Liver (tissue), 3 donors: ENCODE measurements at regions not wholly inside any gene's neighbourhood (a gene's known extent, or its start where the extent isn't known, plus 50 kb on each side); places are given as distances from the start of the nearest gene placed in this dataset.

ENCODE experiments used
- ATF3 ChIP-seq: IDR thresholded peaks from 2 replicates; pipeline ENCODE4 v1.6.1; 2016; ENCODE audit warnings: antibody characterized with exemption
- CTCF ChIP-seq: fragments of 150-350 bp; IDR thresholded peaks from 2 replicates; pipeline ENCODE4 v1.5.1; 2017; ENCODE audit warnings: improper control_type of control experiment, low read depth, low read length; ENCODE audit not compliant: missing input control
- EGR1 ChIP-seq, 2 donors: IDR thresholded peaks; 2 replicates each; pipeline ENCODE4 v1.6.1; 2016 to 2018; ENCODE audit warnings: antibody characterized with exemption in 2 of 2, low read depth in 2 of 2
- GABPA ChIP-seq, 2 donors: IDR thresholded peaks in 1 of 2; conservative IDR thresholded peaks in 1 of 2; 2 replicates each; pipeline ENCODE4 v1.6.1; 2016; ENCODE audit warnings: antibody characterized with exemption in 2 of 2, mild to moderate bottlenecking in 1 of 2, moderate library complexity in 1 of 2
- HNF4G ChIP-seq: IDR thresholded peaks from 2 replicates; pipeline ENCODE4 v1.6.1; 2016; ENCODE audit warnings: antibody characterized with exemption
- JUND ChIP-seq, 2 donors: IDR thresholded peaks; 2 replicates each; pipeline ENCODE4 v1.6.1; 2016; ENCODE audit warnings: antibody characterized with exemption in 2 of 2
- MAX ChIP-seq: IDR thresholded peaks from 2 replicates; pipeline ENCODE4 v1.6.1; 2016; ENCODE audit warnings: antibody characterized with exemption
- RAD21 ChIP-seq, 2 donors: IDR thresholded peaks; 2 replicates each; pipeline ENCODE4 v1.6.1; 2016; ENCODE audit warnings: antibody characterized with exemption in 2 of 2, mild to moderate bottlenecking in 2 of 2
- REST ChIP-seq: IDR thresholded peaks from 2 replicates; pipeline ENCODE4 v1.6.1; 2016; ENCODE audit warnings: antibody characterized with exemption, mild to moderate bottlenecking
- SP1 ChIP-seq: IDR thresholded peaks from 2 replicates; pipeline ENCODE4 v1.6.1; 2018; ENCODE audit warnings: antibody characterized with exemption, mild to moderate bottlenecking
- TAF1 ChIP-seq: conservative IDR thresholded peaks from 2 replicates; pipeline ENCODE4 v1.6.1; 2016; ENCODE audit warnings: antibody characterized with exemption, mild to moderate bottlenecking
- YY1 ChIP-seq: IDR thresholded peaks from 2 replicates; pipeline ENCODE4 v1.6.1; 2016; ENCODE audit warnings: antibody characterized with exemption, mild to moderate bottlenecking
- ZBTB33 ChIP-seq: IDR thresholded peaks from 2 replicates; pipeline ENCODE4 v1.6.1; 2016; ENCODE audit warnings: antibody characterized with exemption
- donor health status: healthy.
- donor health status: healthy.

GRCh38 chr2:133940134-133940533 lies 313.7 kb upstream of the MGAT5 start:
- TF ChIP-seq CTCF (no peak), JUND (IDR thresholded peaks at IDR 0.05) (no peak), TAF1 (no peak), REST (no peak), GABPA (IDR thresholded peaks at IDR 0.05 in 1 of 2, conservative IDR thresholded peaks at IDR 0.05 in 1 of 2) (no peak), YY1 (no peak), ATF3 (no peak), HNF4G (no peak), MAX (no peak), SP1 (no peak), RAD21 (IDR thresholded peaks at IDR 0.05) (no peak), EGR1 (IDR thresholded peaks at IDR 0.05; ENCODE audit: low read depth in 2 of 2) (no peak), ZBTB33 (no peak)
